Naive thymus-derived CD4-positive, alpha-beta T cell (primary cell): ENCODE measurements at regions not wholly inside any gene's neighbourhood (a gene's known extent, or its start where the extent isn't known, plus 50 kb on each side); places are given as distances from the start of the nearest gene placed in this dataset.
A peak's percentile ranks its signal among the peaks of the same experiment; 100 is the strongest.

Experiments used
- ATAC-seq: fragments of 150-1000 bp; cut with Tn5 transposase; 2 replicates; pipeline ENCODE4 v1.10.0; 2021; ENCODE audit warnings: mild to moderate bottlenecking, moderate library complexity
- CTCF ChIA-PET: fragments of 350-600 bp; sonication (Branson Sonifier 250); formaldehyde crosslinking; loops from one replicate; lab custom pipeline; 2021; ENCODE audit warnings: antibody characterized with exemption; lab: Charles Lee
- POLR2A ChIA-PET: fragments of 350-600 bp; sonication (Branson Sonifier 250); formaldehyde crosslinking; loops from one replicate; lab custom pipeline; 2021; ENCODE audit warnings: antibody characterized with exemption, inconsistent platforms; lab: Charles Lee
- DNase-seq, 9 donors: peaks; one replicate each; pipeline versions ENCODE4 v3.0.0 to v3.0.0-alpha.2; 2020 to 2022; ENCODE audit warnings: mixed read lengths in 1 of 9
- H3K27ac ChIP-seq: one replicate; pipeline ENCODE4 v1.7.0; 2013; ENCODE audit warnings: mild to moderate bottlenecking, low read depth, low read length, moderate library complexity
- H3K27me3 ChIP-seq, 2 donors: one replicate each; pipeline ENCODE4 v1.7.0; 2013; ENCODE audit warnings: low read length in 2 of 2, mild to moderate bottlenecking in 2 of 2, moderate library complexity in 2 of 2; ENCODE audit not compliant: control insufficient read depth in 2 of 2, insufficient read depth in 2 of 2
- H3K36me3 ChIP-seq, 3 experiments: 1 replicate in 2 of 3; 2 replicates in 1 of 3; pipeline ENCODE4 v1.7.0; 2013; ENCODE audit warnings: low read length in 3 of 3, mild to moderate bottlenecking in 3 of 3, moderate library complexity in 1 of 3; ENCODE audit not compliant: insufficient read depth in 3 of 3, control insufficient read depth in 2 of 3
- H3K4me1 ChIP-seq, 2 donors: one replicate each; pipeline ENCODE4 v1.7.0; 2013; ENCODE audit warnings: low read length in 2 of 2, mild to moderate bottlenecking in 2 of 2, moderate library complexity in 1 of 2; ENCODE audit not compliant: control insufficient read depth in 2 of 2, insufficient read depth in 2 of 2
- H3K4me3 ChIP-seq: 2 replicates; pipeline ENCODE4 v1.7.0; 2013; ENCODE audit warnings: mild to moderate bottlenecking, low read length
- H3K9me3 ChIP-seq, 3 experiments: 1 replicate in 2 of 3; 2 replicates in 1 of 3; pipeline ENCODE4 v1.7.0; 2013; ENCODE audit warnings: low read length in 3 of 3; ENCODE audit not compliant: control insufficient read depth in 2 of 3
- H3K27ac Mint-ChIP-seq, 9 donors: one replicate each; pipeline ENCODE4 v1.8.0; 2020 to 2022; ENCODE audit warnings: mixed read lengths in 9 of 9, mild to moderate bottlenecking in 8 of 9, moderate library complexity in 5 of 9, inconsistent platforms in 2 of 9
- H3K27me3 Mint-ChIP-seq, 5 donors: one replicate each; pipeline ENCODE4 v1.8.0; 2021 to 2022; ENCODE audit warnings: mixed read lengths in 5 of 5, mild to moderate bottlenecking in 1 of 5
- H3K36me3 Mint-ChIP-seq, 5 donors: one replicate each; pipeline ENCODE4 v1.8.0; 2020 to 2022; ENCODE audit warnings: mixed read lengths in 5 of 5, mild to moderate bottlenecking in 3 of 5, inconsistent platforms in 1 of 5
- H3K4me1 Mint-ChIP-seq, 7 donors: one replicate each; pipeline ENCODE4 v1.8.0; 2020 to 2022; ENCODE audit warnings: mixed read lengths in 7 of 7, mild to moderate bottlenecking in 3 of 7, inconsistent platforms in 1 of 7
- H3K4me3 Mint-ChIP-seq, 10 donors: one replicate each; pipeline ENCODE4 v1.8.0; 2020 to 2022; ENCODE audit warnings: mild to moderate bottlenecking in 10 of 10, mixed read lengths in 10 of 10, moderate library complexity in 6 of 10, inconsistent platforms in 2 of 10
- H3K9me3 Mint-ChIP-seq, 11 donors: one replicate each; pipeline ENCODE4 v1.8.0; 2020 to 2022; ENCODE audit warnings: mixed read lengths in 11 of 11, mild to moderate bottlenecking in 4 of 11, inconsistent platforms in 1 of 11, moderate library complexity in 1 of 11
- intact Hi-C, 2 donors: fragments of 100-400 bp; cut with micrococcal nuclease; formaldehyde crosslinking; loops; one replicate each; pipeline ENCODE4 v1.15.1; 2023

DNA sequence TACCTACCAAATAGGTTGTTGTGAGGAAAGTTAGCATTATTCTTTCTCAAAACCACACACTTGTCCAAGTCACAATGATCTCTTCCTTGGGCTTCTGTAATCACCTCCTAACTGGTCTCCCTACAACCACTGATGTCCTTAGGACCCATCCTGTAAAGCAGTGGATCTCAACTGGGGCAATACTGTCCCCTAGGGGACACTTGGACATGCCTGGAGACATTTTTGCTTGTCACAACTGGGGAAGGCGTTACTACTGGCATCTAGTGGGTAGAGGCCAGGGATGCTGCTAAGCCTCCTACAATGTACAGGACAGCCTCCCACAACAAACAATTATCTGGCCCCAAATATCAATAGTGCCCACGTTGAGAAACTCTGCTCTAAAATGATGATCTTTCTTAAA, 118.7 kb upstream of the AP1S2 start:
- Mint-ChIP-seq H3K9me3 (no peaks in the 10 kb centered on the region), H3K4me3 (no peak overlapping the region), H3K4me1 (peaks cover 0 to 7% (median 0%) of the 10 kb centered on the region in 7 donors), H3K27ac (no peak overlapping the region), H3K36me3 (no peaks in the 10 kb centered on the region), H3K27me3 (peaks cover 0 to 2% (median 0%) of the 10 kb centered on the region in 5 donors)
- H3K36me3 ChIP-seq = no peaks in the 10 kb centered on the region
- H3K27me3 ChIP-seq = no peaks in the 10 kb centered on the region
- ATAC-seq = peak; percentile 54
- H3K9me3 ChIP-seq = no peaks in the 10 kb centered on the region
- intact Hi-C loops = loop anchor here (2.0 to 5.0 kb wide), 4 partner anchors 118 to 286 kb away; partner anchors contain the start of gene AP1S2 (in 1 of the 2)
- H3K4me3 ChIP-seq = no peak overlapping the region
- H3K4me1 ChIP-seq = no peaks in the 10 kb centered on the region
- H3K27ac ChIP-seq = no peak overlapping the region
- ChIA-PET POLR2A (no interaction called here), CTCF (interaction anchor here (0.6 kb wide), 1 partner anchor 198 kb away, joined by 4 read pairs; no protein-coding TSS in a partner anchor)
- DNase-seq = peak in 3 of 9 donors; percentile 1 to 14 (median 2)

DNA sequence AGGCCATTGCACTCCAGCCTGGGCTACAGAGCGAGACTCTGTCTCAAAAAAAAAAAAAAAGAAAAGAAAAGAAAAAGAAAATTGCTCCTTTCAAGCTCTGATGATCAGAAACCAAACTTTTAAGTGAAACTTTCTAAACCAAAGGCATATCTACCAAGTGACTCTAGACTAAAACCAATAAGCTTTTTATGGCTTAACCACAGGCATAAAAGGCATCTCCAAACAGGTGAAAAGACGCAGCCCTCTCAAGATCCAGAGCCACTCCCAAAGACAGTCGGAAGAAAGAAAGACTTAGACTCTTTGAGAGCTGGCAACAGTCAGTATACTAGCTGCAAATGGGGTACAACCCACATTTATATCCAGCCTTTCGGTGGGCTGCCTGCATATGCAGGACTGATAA, 117.1 kb upstream of the AP1S2 start:
- H3K4me1 ChIP-seq = no peaks in the 10 kb centered on the region
- H3K27me3 Mint-ChIP-seq = peaks cover 0 to 2% (median 0%) of the 10 kb centered on the region in 5 donors
- no peaks in the 10 kb centered on the region for H3K27me3 ChIP-seq
- no peaks in the 10 kb centered on the region for H3K36me3 Mint-ChIP-seq
- DNase-seq = no peak
- H3K36me3 ChIP-seq = no peaks in the 10 kb centered on the region
- no peak overlapping the region for H3K4me3 ChIP-seq
- no peak overlapping the region for H3K27ac Mint-ChIP-seq
- peaks cover 0 to 4% (median 0%) of the 10 kb centered on the region in 7 donors for H3K4me1 Mint-ChIP-seq
- no peak overlapping the region for H3K4me3 Mint-ChIP-seq
- H3K9me3 Mint-ChIP-seq = no peaks in the 10 kb centered on the region
- H3K9me3 ChIP-seq = no peaks in the 10 kb centered on the region
- H3K27ac ChIP-seq = no peak overlapping the region
- ChIA-PET CTCF (no interaction called here), POLR2A (interaction anchor here (0.7 kb wide), 1 partner anchor 61 kb away, joined by 3 read pairs; no protein-coding TSS in a partner anchor)
- ATAC-seq = no peak
- intact Hi-C loops = loop anchor here (2.0 to 5.0 kb wide), 4 partner anchors 117 to 285 kb away; partner anchors contain the start of gene AP1S2 (in 1 of the 2)

GRCh38 chrX:15963858-15964257, 109.2 kb upstream of the AP1S2 start:
- DNase-seq = no peak
- Mint-ChIP-seq H3K9me3 (no peaks in the 10 kb centered on the region), H3K36me3 (no peaks in the 10 kb centered on the region), H3K27ac (no peak overlapping the region), H3K4me1 (no peaks in the 10 kb centered on the region), H3K4me3 (no peak overlapping the region), H3K27me3 (no peaks in the 10 kb centered on the region)
- Histone ChIP-seq H3K4me1 (no peaks in the 10 kb centered on the region), H3K9me3 (no peaks in the 10 kb centered on the region), H3K27me3 (no peaks in the 10 kb centered on the region), H3K4me3 (no peak overlapping the region), H3K36me3 (no peaks in the 10 kb centered on the region), H3K27ac (no peak overlapping the region)
- no peak for ATAC-seq
- CTCF ChIA-PET = no interaction called here
- intact Hi-C loops = no loop called here
- POLR2A ChIA-PET = no interaction called here

GRCh38 chrX:15960237-15960636, 105.6 kb upstream of the AP1S2 start:
- H3K27me3 Mint-ChIP-seq = no peaks in the 10 kb centered on the region
- H3K4me3 ChIP-seq = no peak overlapping the region
- H3K27ac ChIP-seq = no peak overlapping the region
- H3K4me1 Mint-ChIP-seq = no peaks in the 10 kb centered on the region
- ATAC-seq (no peak), DNase-seq (no peak)
- H3K4me3 Mint-ChIP-seq = no peak overlapping the region
- no peaks in the 10 kb centered on the region for H3K9me3 ChIP-seq
- POLR2A ChIA-PET = no interaction called here
- CTCF ChIA-PET = no interaction called here
- no peak overlapping the region for H3K27ac Mint-ChIP-seq
- H3K4me1 ChIP-seq = no peaks in the 10 kb centered on the region
- no peaks in the 10 kb centered on the region for H3K36me3 ChIP-seq
- intact Hi-C loops = no loop called here
- H3K9me3 Mint-ChIP-seq = no peaks in the 10 kb centered on the region
- H3K36me3 Mint-ChIP-seq = no peaks in the 10 kb centered on the region
- no peaks in the 10 kb centered on the region for H3K27me3 ChIP-seq

- DNase-seq (no peak), ATAC-seq (no peak)
- H3K27me3 Mint-ChIP-seq = no peaks in the 10 kb centered on the region
- Histone ChIP-seq H3K9me3 (no peaks in the 10 kb centered on the region), H3K4me3 (no peak overlapping the region), H3K4me1 (no peaks in the 10 kb centered on the region), H3K27ac (no peak overlapping the region), H3K27me3 (no peaks in the 10 kb centered on the region), H3K36me3 (no peaks in the 10 kb centered on the region)
- CTCF ChIA-PET = no interaction called here
- no peaks in the 10 kb centered on the region for H3K36me3 Mint-ChIP-seq
- no peaks in the 10 kb centered on the region for H3K9me3 Mint-ChIP-seq
- intact Hi-C loops = no loop called here
- POLR2A ChIA-PET = no interaction called here
- H3K4me1 Mint-ChIP-seq = peaks cover 0 to 1% (median 0%) of the 10 kb centered on the region in 7 donors
- H3K4me3 Mint-ChIP-seq = no peak overlapping the region
- no peak overlapping the region for H3K27ac Mint-ChIP-seq
Measured at GRCh38 chrX:15956681-15957080, 102.1 kb upstream of the AP1S2 start.

GRCh38 chrX:15953801-15954200, 99.2 kb upstream of the AP1S2 start:
- no peak for ATAC-seq
- POLR2A ChIA-PET = no interaction called here
- H3K4me3 Mint-ChIP-seq = no peak overlapping the region
- intact Hi-C loops = no loop called here
- H3K9me3 Mint-ChIP-seq = no peaks in the 10 kb centered on the region
- H3K27me3 ChIP-seq = no peaks in the 10 kb centered on the region
- H3K36me3 ChIP-seq = no peaks in the 10 kb centered on the region
- H3K4me3 ChIP-seq = no peak overlapping the region
- H3K4me1 Mint-ChIP-seq = peaks cover 0 to 1% (median 0%) of the 10 kb centered on the region in 7 donors
- no peak for DNase-seq
- no peaks in the 10 kb centered on the region for H3K9me3 ChIP-seq
- H3K27me3 Mint-ChIP-seq = no peaks in the 10 kb centered on the region
- no peak overlapping the region for H3K27ac Mint-ChIP-seq
- CTCF ChIA-PET = no interaction called here
- no peaks in the 10 kb centered on the region for H3K36me3 Mint-ChIP-seq
- H3K27ac ChIP-seq = no peak overlapping the region
- H3K4me1 ChIP-seq = no peaks in the 10 kb centered on the region

- Mint-ChIP-seq H3K27me3 (peaks cover 0 to 3% (median 0%) of the 10 kb centered on the region in 5 donors), H3K27ac (no peak overlapping the region), H3K9me3 (no peaks in the 10 kb centered on the region), H3K36me3 (no peaks in the 10 kb centered on the region), H3K4me1 (peaks cover 0 to 1% (median 0%) of the 10 kb centered on the region in 7 donors), H3K4me3 (no peak overlapping the region)
- H3K27ac ChIP-seq = no peak overlapping the region
- H3K36me3 ChIP-seq = no peaks in the 10 kb centered on the region
- POLR2A ChIA-PET = no interaction called here
- H3K4me1 ChIP-seq = no peaks in the 10 kb centered on the region
- CTCF ChIA-PET = interaction anchor here (0.6 kb wide), 1 partner anchor 1567 kb away, joined by 6 read pairs; no protein-coding TSS in a partner anchor
- ATAC-seq (no peak), DNase-seq (no peak)
- intact Hi-C loops = no loop called here
- no peaks in the 10 kb centered on the region for H3K27me3 ChIP-seq
- H3K4me3 ChIP-seq = no peak overlapping the region
- no peaks in the 10 kb centered on the region for H3K9me3 ChIP-seq
Measured at GRCh38 chrX:15952212-15952611, 97.6 kb upstream of the AP1S2 start.
